ENCODE measurements at regions not wholly inside any gene's neighbourhood (a gene's known extent, or its start where the extent isn't known, plus 50 kb on each side); places are given as distances from the start of the nearest gene placed in this dataset.
"Not testable (repeated sequence)": the region's sequence is repeated elsewhere in the genome, so short reads cannot be mapped to it uniquely, and the experiment has no call there.

DNA sequence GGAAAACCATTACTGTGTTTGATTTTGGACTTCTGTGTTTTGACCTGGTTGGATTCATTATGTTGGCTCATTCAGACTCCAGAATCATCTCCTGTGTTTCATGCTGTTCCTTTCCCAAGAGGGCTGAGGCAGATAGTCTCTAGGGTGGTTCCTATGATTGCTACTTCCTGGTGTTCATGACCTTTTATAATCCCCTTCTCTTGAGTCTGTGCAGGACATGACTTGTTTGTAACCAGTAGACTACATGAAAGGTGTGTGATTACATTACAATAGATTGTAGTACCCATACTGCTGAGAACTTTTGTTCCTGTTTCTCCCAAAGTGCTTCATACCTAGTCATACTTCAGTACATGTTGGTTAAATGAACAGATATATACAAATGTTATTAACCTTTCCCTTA is 700.6 kb downstream of the METTL15 start:
- DNase-seq (ENCODE audit: low read depth), result no peak

DNA sequence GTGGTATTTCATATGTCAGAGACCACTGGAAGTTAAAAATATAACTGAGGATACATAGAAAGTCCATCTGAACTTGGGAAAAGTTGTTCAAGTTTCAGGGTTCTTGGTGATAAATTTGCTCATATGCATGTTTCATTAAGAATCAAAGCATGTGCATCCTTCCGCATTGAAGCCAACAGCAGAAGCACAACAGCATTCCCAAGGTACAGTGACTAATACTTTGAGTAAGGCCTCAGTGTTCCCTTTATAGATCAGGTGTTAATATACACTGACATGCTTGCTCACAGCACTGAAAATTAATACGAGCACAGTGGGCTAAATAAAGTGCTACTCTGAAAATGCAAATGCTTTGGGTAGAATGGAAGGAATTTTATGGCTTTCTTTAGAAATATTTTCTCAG is 691.1 kb downstream of the METTL15 start:
- DNase-seq (ENCODE audit: low read depth), result no peak

DNA sequence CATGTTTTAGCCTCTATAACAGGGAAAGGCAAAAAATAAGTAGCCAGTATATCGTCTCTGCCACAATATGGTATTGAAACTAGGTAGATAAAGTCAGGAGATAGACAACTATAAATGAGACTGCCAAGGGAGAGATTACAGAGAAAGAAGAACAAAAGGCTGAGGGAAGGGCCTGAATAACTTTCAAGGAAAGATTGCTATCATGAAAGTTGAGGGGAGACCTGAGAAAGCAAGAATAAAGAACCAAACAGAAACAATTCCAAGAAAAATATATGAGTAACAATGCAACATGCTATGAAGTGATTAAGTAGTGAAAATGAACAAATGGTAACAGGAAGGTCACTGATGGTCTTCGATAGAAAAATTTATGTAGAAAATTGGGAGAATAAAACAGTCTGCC is 690.1 kb downstream of the METTL15 start:
- DNase-seq (ENCODE audit: low read depth), result no peak

DNA sequence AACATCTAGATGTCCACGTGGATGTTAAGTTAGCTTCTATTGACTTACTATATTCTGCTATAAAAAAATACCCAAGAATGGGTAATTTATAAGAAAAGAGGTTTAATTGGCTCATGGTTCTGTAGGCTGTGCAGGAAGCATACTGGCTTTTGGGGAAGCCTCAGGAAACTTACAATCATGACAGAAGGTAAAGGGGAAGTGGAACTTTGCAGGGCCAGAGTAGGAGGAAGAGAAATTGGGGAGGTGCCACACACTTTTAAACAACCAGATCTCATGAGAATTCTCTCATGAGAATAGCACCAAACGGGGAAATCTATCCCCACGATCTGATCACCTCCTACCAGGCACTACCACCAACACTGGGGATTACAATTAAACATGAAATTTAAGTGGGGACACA is 689.3 kb downstream of the METTL15 start:
- DNase-seq (ENCODE audit: low read depth), result no peak

DNA sequence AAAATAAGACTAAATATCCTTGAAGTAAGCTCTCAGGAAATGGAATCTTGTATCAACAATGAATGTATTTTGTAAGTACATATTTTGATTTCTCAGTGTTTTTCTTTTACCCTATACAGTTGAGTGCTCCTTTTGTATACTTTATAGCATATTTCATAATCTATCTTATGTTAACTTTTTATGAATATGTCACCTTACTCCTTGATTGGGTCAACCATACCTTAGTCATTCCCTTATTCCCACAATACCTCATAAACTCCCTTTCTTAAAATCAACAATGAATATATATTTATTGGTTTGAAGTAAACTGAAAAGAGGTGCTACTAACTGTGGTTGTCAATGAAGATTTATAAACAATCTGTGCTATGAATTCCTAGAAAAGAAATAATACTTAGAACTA is 686.2 kb downstream of the METTL15 start:
- DNase-seq (ENCODE audit: low read depth), result no peak

DNA sequence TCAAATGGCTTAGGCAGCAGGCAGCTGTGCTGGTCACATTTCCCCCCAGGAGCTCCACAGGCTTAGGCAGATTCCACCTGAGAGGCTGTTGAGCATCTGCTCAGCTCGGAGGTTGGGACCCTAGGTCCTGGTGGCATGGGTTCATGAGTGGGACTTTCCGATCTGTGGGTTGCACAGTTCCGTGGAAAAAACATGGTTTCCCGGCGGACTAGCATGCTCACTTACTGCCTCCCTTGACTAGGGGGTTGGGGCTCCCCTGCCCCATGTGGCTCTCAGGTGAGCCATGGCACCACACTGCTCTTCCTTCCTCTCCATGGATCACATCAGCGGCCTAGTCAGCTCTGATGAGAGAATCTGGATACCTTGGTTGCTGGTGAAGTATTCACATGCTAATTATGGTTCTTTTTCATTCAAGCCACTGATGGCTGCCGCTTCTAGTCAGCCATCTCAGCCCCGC is 685.1 kb downstream of the METTL15 start:
- DNase-seq (ENCODE audit: low read depth), result no peak

DNA sequence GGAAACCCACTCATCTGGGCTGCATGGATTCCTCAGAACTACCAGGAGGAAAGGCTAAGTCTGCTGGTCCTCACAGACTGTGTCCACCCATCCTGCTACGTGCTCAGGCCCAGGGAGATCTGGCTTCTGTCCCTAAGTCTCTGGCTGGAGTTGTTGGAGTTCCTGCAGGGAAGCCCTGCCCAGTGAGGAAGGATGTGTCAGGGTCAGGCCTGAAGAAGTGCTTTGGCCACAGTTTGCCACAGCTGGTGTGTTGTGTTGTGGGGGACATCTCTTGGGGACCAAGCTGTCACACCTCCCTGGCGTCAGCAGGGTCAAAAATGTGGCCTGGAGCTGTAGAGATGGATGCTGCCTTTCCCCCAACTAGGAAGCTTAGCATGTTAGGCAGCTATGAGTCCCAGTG is 684.7 kb downstream of the METTL15 start:
- DNase-seq (ENCODE audit: low read depth), result no peak

DNA sequence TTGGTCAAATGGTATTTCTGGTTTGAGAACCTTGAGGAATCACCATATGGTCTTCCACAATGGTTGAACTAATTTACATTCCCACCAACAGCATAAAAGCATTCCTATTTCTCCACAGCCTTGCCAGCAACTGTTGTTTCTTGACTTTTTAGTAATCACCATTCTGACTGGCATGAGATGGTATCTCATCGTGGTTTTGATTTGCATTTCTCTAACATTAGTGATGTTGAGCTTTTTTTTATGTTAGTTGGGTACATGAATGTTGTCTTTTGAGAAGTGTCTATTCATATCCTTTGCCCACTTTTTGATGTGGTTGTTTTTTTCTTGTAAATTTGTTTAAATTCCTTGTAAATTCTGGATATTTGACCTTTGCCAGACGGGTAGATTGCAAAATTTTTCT is 679.7 kb downstream of the METTL15 start:
- DNase-seq (ENCODE audit: low read depth), result not testable (repeated sequence)

DNA sequence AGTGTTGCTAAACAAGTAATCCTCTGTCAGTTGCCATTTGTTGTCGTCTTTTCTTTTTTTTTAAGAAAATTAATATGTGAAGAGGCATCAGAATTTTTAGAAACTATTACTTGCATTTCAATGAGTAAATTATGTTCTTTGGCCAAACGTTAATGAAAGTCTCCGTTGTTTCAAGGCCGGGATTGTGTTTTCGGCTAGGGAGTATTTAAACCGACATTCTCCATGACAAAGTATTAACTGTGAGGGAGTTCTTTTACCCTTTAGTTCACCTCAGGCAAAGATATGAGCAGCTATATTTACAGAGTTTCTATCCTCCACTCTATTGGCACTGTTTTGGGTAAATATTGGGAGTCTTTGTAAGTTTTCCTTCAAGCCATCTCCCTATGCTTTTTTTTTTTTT is 668.9 kb downstream of the METTL15 start:
- no peak for DNase-seq (ENCODE audit: low read depth)

DNA sequence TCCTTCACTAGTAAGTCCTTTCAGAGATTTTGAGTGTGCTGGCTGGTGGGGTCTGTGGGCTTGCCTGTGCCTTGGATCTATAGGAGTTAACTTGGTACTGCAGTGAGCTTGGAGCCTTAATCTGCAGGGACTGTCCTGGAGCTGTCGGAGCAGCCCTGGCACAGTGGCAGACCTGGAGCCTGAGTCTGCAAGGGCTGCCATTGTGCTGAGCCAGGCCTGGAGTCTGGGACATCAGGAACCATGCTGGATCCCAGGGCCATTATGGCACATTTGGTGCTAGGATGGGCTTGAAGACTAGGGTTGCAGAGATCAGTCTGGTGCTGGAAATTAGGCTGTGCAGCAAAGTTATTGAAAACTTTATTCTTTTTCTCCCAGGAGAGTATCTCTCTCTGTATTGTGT is 665.4 kb downstream of the METTL15 start:
- no peak for DNase-seq (ENCODE audit: low read depth)

DNA sequence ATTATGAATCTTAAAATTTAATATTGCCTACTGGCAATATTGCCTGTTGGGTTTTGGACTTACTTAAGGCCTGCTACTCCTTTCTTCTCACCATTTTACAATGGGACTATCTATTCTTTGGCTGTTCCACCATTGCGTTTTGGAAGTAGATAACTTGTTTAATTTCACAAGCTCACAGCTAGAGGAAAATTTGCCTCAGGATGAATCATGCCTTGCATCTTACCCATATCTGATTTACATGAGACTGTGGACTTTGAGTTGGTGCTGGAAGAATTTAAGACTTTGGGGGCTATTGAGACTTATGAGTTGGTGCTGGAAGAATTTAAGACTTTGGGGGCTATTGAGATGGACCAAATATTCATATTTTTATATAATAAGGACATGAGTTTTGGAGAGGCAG is 662.6 kb downstream of the METTL15 start:
- no peak for DNase-seq (ENCODE audit: low read depth)

DNA sequence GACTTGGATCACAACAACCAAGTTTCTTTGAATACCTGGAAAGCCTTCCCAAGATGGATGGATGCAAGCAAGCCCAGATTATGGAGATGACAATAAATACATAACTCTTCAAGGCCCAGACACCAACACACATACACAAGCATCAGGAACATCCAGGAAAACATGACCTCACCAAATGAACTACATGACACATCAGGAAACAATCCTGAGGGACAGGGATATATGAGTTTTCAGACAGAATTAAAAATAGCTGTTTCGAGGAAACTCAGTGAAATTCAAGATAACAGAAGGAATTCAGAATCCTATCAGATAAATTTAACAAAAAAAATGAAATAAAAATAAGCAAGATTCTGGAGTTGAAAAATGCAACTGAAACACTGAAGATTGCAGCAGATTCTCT is 659.4 kb downstream of the METTL15 start:
- peak; percentile 71 for DNase-seq (ENCODE audit: low read depth)

DNA sequence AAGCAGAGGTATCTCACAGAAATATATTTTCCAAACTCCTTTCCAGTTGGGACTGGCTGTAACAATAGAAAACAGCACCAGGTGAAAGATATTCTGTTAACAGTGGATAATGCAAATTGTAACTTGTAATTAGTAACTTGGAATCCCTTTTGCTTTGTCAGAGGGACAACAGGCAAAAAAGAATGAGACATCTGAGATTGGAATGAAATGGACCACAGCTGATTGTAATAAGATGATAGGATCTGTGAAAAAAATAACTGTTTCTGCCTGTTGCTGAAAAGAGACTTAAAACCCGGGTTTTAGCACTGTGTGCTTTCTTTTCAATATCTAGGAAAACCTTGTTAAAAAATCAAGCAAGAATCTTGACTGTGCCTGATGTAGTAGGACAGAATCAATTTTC is 655.7 kb downstream of the METTL15 start:
- no peak for DNase-seq (ENCODE audit: low read depth)

DNA sequence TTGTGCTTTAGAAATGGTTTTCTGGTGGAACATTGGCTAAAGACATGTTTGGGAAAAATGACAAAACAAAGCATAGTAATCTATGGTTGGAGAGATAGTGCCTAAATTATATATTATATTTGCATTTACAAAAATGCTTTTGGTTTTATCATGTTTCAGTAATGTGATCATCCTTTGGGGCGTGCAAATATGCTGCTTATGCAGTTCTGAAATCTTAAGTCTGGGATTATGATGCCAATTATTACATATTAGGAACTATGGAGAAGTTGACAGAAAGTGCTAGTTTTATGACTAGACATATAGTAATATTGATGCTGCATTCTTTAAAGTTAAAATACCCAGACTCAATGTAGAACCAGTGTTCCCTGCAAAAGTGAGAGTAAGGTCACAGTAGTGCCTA is 655.0 kb downstream of the METTL15 start:
- no peak for DNase-seq (ENCODE audit: low read depth)

DNA sequence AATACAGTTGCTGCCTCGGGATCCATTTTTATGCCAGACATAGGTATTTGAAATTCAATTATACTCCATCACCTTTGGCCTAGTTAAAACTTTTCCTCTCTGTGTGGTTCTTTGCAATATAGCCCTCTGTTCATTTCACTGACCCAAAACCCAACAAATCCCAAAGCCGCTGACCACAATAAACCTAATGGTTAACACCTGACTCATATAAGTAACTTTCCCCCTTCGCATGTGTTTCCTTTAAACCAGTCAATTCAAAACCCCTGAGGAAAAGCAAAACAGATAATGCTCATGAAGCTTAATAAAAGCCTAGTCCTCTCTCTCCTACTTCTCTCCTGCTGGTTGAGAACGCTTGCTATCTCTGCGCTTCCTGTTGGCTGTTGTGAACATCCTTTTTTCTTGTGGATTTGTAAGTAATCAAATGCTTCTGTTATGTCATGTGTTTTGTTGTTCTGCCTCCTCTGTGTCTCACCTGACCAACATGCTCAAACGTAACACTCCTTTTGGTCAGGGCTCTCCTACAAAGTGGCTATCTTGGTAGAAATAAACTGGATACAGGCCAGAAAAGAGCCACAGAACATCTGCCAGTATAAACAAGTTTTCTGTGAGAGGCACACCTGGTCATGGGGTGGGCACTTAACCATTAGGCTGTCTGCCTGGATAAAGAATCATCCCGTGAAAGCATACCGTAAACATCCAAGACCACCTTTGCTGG is 652.6 kb downstream of the METTL15 start:
- peak; percentile 59 for DNase-seq (ENCODE audit: low read depth)

DNA sequence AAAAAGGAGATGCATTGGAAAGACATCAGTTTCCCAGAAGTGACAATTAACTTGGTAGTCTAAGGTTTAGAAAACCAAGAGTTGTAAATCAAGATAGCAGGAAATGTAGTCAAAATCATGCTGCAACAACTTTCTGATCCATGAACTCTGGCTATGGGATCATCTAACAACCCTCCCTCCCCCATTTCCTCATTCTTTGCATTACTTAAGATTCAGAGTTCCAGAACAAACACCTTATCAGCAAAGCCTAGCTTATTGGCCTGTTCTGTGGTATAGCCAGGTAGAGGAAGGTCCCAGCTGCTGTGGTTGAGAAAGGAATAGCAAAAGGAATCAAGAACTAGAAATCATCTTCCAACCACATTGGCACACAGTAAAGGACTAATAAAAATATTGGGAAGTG is 651.1 kb downstream of the METTL15 start:
- peak; percentile 69 for DNase-seq (ENCODE audit: low read depth)

DNA sequence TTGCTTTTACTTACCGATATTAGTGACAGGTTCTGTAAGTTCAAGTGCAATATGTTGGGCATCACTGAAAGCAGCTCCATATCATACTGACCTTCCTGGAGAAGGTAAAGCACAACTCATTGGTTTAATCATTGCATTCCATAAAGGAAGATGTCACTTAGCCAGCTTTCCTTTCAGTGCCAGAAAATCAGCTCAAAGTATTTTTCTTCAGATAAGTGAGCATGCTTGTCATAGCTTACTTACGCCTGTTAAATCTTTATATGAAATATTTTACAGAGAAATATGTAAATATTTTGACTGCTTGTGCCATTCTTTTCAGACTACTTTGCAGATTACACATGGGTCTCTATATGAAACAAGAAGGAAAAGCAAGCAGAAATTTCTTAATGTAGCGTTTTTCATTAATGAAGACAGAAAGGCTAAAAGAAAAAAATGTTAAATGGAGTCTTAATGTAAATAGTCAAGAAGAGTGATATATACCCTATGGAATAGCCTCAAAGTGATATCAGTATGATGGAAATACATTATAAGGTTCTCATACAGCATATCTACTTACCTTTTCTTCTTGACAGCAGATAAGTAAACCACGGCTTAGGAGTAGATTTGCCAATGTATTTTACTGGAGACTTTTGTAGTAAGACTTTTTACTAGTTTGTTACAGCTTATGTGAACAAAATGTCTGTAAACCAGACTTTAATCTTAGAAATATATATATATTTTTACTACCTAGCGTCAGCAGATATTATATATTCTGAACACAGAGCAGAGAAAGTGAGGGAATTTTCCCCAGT is 649.7 kb downstream of the METTL15 start:
- DNase-seq (ENCODE audit: low read depth), result peak; percentile 88

DNA sequence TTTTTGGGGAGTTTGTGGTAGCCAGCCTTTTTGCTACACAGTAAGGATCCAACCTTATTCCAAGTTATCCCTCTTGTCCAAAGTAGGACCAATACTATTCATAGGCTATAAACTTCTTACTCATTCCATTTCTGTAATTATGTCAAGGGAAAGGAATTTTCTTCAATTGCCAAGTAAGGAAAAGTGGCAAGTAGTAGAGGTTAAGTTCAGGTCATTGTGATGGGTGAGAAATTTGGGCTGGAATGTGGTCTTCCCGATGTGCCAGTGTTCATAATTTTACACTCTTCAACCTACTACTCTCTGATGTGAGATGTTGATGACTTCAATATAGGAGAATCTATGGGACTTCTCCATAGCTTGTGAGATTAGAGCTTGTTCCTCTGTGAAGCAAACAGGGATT is 648.8 kb downstream of the METTL15 start:
- peak; percentile 92 for DNase-seq (ENCODE audit: low read depth)

DNA sequence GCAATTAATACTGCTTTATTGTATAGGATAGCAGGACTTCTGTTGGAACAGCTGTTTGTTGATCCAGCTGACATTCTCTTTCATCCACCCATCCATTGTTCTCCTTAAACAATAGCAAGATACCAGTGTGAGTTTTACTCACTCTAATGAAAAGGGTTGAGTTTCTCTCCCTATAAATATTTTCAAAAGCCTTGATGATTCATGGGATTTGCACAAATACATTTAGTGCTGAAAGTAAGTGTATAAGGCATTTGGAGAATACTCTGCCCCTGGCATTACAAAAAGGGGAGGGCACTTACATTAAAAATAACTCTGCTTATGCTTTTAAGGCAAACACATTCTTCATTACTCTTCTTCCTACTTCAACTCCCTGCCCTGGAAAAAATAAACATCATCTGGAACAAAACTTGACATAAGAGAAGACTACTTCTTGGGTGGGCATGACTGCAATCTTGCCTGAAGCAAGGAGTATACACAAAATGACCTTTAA is 634.9 kb downstream of the METTL15 start:
- DNase-seq (ENCODE audit: low read depth), result no peak

DNA sequence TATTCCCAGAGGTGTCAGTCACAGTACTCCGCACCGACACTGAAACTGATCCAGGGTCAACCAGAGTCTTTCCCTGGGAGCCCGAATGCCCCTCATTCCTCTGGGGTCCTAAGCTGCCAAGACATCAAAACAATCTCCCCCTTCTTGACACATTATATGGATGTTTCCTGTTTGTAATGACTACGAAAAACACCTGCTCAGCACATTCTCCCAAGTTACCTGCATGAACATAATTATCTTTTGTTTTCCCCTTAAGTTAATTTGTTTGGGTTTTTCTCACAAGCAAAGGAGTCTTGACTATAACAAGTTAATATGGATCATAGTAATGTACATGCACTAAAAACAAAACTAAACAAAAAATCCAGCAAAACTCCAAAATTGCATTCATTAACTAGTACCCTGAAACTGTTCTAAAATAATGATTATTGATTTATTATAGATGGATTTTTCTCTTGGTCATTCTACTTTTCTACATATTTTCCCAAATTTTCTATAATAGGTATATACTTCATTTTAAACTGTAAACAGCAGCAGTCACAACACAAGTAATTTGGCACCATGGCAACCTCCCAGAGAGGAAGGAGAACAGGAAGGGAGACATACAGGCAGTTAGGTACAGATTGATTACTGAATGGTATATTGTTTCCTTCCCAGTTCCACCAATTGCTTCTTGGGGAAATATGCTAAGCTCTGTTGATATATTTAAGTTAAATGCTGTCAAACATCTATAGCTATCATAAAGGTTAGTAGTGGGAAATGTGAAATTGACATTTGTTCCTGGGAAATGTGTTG is 631.5 kb downstream of the METTL15 start:
- DNase-seq (ENCODE audit: low read depth), result no peak

DNA sequence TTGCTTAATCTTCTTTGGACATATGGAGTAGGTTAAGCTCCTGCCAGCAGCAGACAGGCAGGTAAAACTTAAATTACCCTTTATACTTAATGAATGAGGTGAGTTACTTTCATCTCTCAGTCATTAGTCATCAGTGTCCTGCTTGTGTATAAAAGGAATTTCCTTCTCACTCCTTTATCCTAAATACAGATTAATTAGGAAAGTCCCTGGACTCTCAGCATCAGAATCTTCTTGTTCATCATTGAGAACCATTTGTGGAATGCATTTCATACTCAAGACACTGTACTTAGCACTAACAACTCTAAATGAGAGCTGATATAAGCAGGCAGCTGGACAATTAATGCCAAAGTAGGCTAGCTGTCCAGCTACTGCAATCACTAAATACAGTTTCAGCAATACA is 630.4 kb downstream of the METTL15 start:
- no peak for DNase-seq (ENCODE audit: low read depth)

DNA sequence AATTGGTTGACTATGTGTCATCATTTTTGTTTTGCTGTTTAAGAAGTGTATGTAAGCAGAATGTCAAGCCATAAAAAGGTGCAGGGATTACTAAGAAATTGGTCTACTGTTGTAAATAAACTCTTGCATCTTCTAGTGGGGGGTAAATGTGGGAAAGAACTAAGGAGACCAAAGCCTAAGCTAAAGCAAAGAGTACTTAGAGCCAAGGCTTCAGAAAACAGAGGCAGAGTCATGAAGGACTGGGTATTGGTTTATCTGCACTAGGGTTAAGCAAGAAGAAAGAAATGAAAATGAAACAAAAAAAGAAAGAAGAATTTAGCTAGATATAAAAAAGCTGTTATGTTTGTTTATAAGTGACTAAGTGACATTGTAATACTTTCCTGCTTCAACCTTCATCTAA is 628.1 kb downstream of the METTL15 start:
- DNase-seq (ENCODE audit: low read depth), result no peak

DNA sequence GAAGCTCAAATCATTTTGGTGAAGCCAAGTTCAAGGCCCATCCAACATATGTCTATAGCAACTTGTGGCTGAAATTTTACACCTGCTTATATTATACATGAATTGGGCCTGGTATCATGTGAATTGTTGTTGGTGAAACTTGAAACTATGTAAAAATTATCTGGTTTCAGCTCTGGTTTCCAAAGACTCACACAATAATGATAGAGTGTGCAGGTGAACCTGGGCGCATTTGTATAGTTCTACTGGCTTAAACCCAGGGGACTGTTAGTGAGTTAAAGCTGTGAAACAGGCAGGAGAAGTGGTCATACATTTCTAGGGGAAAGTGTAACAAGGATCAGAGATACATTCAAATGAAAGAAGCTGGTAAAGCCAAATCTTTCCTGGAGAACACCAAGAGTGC is 627.3 kb downstream of the METTL15 start:
- DNase-seq (ENCODE audit: low read depth), result no peak

Data from HS-27A (cell line).